Skeletal muscle cell (primary cell): ENCODE measurements at regions not wholly inside any gene's neighbourhood (a gene's known extent, or its start where the extent isn't known, plus 50 kb on each side); places are given as distances from the start of the nearest gene placed in this dataset.
"Not testable (repeated sequence)": the region's sequence is repeated elsewhere in the genome, so short reads cannot be mapped to it uniquely, and the experiment has no call there.

Source experiments
- DNase-seq: peaks from one replicate; pipeline ENCODE4 v3.0.0-alpha.2; 2010; ENCODE audit warnings: low read depth
- H3K4me3 ChIP-seq: 2 replicates; pipeline ENCODE4 v1.5.1; 2011; ENCODE audit warnings: low read depth, mild to moderate bottlenecking, control low read depth, low read length, moderate library complexity

GRCh38 chr2:35978218-35978617 lies 377.4 kb upstream of the CRIM1 start:
- no peak for DNase-seq
- no peak overlapping the region for H3K4me3 ChIP-seq

GRCh38 chr2:35976611-35977010 lies 379.0 kb upstream of the CRIM1 start:
- DNase-seq: no peak
- no peak overlapping the region for H3K4me3 ChIP-seq

- H3K4me3 ChIP-seq: no peak overlapping the region
- no peak for DNase-seq
Measured at GRCh38 chr2:35973737-35974132, 381.8 kb upstream of the CRIM1 start.

- no peak overlapping the region for H3K4me3 ChIP-seq
- no peak for DNase-seq
Measured at GRCh38 chr2:35973132-35973736, 382.3 kb upstream of the CRIM1 start.

GRCh38 chr2:35963824-35964223 lies 391.8 kb upstream of the CRIM1 start:
- H3K4me3 ChIP-seq: no peak overlapping the region
- DNase-seq: no peak

- no peak overlapping the region for H3K4me3 ChIP-seq
- no peak for DNase-seq
Measured at GRCh38 chr2:35963357-35963756, 392.2 kb upstream of the CRIM1 start.

- DNase-seq: no peak
Measured at GRCh38 chr2:35962585-35963146, 392.9 kb upstream of the CRIM1 start.

GRCh38 chr2:35960596-35960995 lies 395.0 kb upstream of the CRIM1 start:
- no peak overlapping the region for H3K4me3 ChIP-seq
- no peak for DNase-seq

More at GRCh38 chr2:35962585-35963146, 392.9 kb upstream of the CRIM1 start:
- H3K4me3 ChIP-seq: no peak overlapping the region

GRCh38 chr2:35957053-35957452 lies 398.5 kb upstream of the CRIM1 start:
- H3K4me3 ChIP-seq, DNase-seq: not testable (repeated sequence)

GRCh38 chr2:35946478-35946877 lies 409.1 kb upstream of the CRIM1 start:
- DNase-seq: no peak
- H3K4me3 ChIP-seq: no peak overlapping the region

- no peak overlapping the region for H3K4me3 ChIP-seq
- DNase-seq: no peak
Measured at GRCh38 chr2:35938838-35939237, 416.7 kb upstream of the CRIM1 start.

GRCh38 chr2:35933031-35933430 lies 422.5 kb upstream of the CRIM1 start:
- DNase-seq: no peak
- H3K4me3 ChIP-seq: no peak overlapping the region

- no peak for DNase-seq
- no peak overlapping the region for H3K4me3 ChIP-seq
Measured at GRCh38 chr2:35932276-35932963, 423.2 kb upstream of the CRIM1 start.

- no peak overlapping the region for H3K4me3 ChIP-seq
- DNase-seq: no peak
Measured at GRCh38 chr2:35931626-35932025, 424.0 kb upstream of the CRIM1 start.

- no peak for DNase-seq
- no peak overlapping the region for H3K4me3 ChIP-seq
Measured at GRCh38 chr2:35931115-35931514, 424.5 kb upstream of the CRIM1 start.

GRCh38 chr2:35929551-35929950 lies 426.0 kb upstream of the CRIM1 start:
- no peak for DNase-seq

GRCh38 chr2:35920061-35920460 lies 435.5 kb upstream of the CRIM1 start:
- DNase-seq: no peak
- H3K4me3 ChIP-seq: no peak overlapping the region

More at GRCh38 chr2:35929551-35929950, 426.0 kb upstream of the CRIM1 start:
- no peak overlapping the region for H3K4me3 ChIP-seq

GRCh38 chr2:35915261-35915660 lies 440.3 kb upstream of the CRIM1 start:
- DNase-seq: no peak
- H3K4me3 ChIP-seq: no peak overlapping the region

GRCh38 chr2:35891936-35892335 lies 463.6 kb upstream of the CRIM1 start:
- no peak overlapping the region for H3K4me3 ChIP-seq
- DNase-seq: no peak

GRCh38 chr2:35891528-35891927 lies 464.1 kb upstream of the CRIM1 start:
- no peak for DNase-seq
- H3K4me3 ChIP-seq: no peak overlapping the region

- no peak overlapping the region for H3K4me3 ChIP-seq
- DNase-seq: no peak
Measured at GRCh38 chr2:35887146-35887545, 468.4 kb upstream of the CRIM1 start.
